ENCODE measurements at regions not wholly inside any gene's neighbourhood (a gene's known extent, or its start where the extent isn't known, plus 50 kb on each side); places are given as distances from the start of the nearest gene placed in this dataset.

DNA sequence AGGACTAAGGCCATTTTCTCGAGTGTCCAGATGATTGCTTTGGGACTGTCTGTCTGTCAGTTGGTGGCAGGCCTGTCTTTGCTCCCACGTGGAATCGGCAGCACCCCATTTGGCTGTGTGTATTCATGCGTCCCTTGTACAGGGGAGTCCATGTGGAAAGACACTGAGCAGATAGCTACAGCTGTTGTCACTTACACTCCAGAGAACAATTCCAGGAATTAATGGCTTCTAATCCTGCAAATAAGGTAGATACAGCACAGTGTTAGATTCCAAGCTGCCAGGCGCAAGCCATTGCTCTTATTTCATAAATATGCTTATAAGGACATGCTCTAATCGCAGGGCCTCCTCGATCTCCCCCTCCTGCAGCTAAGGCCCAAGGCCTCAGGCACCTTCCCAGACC lies 208.8 kb downstream of the VRK1 start:
- H3K27ac ChIP-seq = no peak overlapping the region
- no peaks in the 10 kb centered on the region for H3K36me3 ChIP-seq
- H3K4me1 ChIP-seq = no peaks in the 10 kb centered on the region
- DNase-seq = no peak
- TF ChIP-seq CTCF (IDR thresholded peaks at IDR 0.05) = no peak
- no peaks in the 10 kb centered on the region for H3K27me3 ChIP-seq
- no peak overlapping the region for H3K4me3 ChIP-seq
- no peaks in the 10 kb centered on the region for H3K9me3 ChIP-seq
- intact Hi-C loops (cut with DNase I; ENCODE audit: low total_unique reads) = no loop called here

DNA sequence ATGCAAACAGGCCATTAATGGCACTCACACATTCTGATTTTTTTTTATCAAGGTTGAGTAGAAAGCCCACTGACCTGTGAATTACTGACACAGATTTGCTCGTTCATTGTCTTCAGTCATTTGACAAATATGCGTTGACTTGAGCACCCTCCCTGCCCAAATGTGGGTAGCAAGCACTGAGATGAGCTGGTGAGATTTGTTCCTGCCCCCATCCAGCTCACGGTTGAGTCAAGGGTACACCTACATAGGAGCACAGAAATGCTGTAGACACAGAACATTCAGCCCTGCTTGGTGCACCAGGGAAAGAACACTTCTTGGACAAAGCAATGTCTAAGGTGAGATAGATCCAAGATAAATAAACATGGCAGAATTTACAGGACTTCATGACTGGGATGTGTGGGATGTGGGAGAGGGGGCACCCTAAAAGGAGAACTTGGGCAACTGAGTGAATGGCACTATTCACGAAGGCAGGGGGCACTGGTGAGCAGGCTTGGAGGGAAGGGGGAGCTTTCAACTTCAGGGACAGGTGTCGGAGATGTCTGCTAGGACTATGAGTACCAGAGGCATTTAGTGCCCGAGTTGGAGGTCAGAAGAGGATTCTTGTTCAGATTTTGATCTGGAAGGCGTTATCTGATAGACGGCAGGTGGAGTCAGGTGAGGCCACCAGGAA lies 213.4 kb downstream of the VRK1 start:
- Histone ChIP-seq H3K27me3 (no peaks in the 10 kb centered on the region), H3K4me1 (no peaks in the 10 kb centered on the region), H3K36me3 (no peaks in the 10 kb centered on the region), H3K4me3 (no peak overlapping the region), H3K9me3 (no peaks in the 10 kb centered on the region), H3K27ac (no peak overlapping the region)
- TF ChIP-seq CTCF (IDR thresholded peaks at IDR 0.05) = no peak
- DNase-seq = no peak
- intact Hi-C loops (cut with DNase I; ENCODE audit: low total_unique reads) = no loop called here

DNA sequence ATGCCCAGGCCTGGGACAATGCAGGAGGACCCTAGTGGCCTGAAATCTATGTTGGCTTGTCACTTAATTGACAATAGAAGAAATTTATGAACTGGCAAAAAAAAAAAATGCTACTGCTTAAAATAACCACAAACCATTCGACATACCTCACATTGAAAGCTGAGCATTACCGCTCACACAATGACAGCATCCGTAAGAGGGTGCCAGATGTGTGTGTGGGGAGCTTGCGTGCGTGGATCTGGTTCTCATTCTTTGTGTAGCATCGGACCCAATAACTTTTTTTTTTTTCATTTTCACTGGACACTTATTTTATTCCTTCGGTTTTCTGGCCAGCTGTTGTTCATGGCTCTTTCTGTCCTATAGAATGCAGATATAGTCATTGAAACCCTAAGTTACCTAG lies 216.7 kb downstream of the VRK1 start:
- Histone ChIP-seq H3K4me1 (no peaks in the 10 kb centered on the region), H3K27me3 (no peaks in the 10 kb centered on the region), H3K36me3 (no peaks in the 10 kb centered on the region), H3K27ac (no peak overlapping the region), H3K4me3 (no peak overlapping the region), H3K9me3 (no peaks in the 10 kb centered on the region)
- TF ChIP-seq CTCF (IDR thresholded peaks at IDR 0.05) = no peak
- no peak for DNase-seq
- intact Hi-C loops (cut with DNase I; ENCODE audit: low total_unique reads) = no loop called here

DNA sequence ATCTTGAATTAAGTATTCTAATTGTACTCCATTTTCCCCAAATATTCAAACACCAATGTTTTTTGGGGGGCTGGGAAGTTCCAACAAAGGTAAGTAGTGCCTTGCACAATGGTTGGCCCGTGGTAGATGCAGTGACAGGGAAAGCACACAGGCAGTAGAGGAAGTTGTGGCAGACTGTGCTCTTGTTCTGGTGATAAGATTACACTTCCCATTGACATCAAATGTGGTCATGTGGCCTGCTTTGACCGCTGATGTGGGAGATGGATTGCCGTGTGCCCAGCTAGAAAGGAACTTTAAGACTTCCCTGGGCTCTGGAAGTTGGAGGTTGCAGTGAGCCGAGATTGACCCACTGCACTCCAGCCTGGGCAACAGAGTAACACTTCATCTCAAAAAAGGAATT lies 223.8 kb downstream of the VRK1 start:
- Histone ChIP-seq H3K36me3 (no peaks in the 10 kb centered on the region), H3K4me1 (no peaks in the 10 kb centered on the region), H3K9me3 (no peaks in the 10 kb centered on the region), H3K4me3 (no peak overlapping the region), H3K27ac (no peak overlapping the region), H3K27me3 (peaks cover 0 to 3% of the 10 kb centered on the region in 2 donors)
- TF ChIP-seq CTCF (IDR thresholded peaks at IDR 0.05) = no peak
- intact Hi-C loops (cut with DNase I; ENCODE audit: low total_unique reads) = no loop called here
- no peak for DNase-seq

- Histone ChIP-seq H3K4me3 (no peak overlapping the region), H3K27ac (no peak overlapping the region), H3K4me1 (no peaks in the 10 kb centered on the region), H3K27me3 (peaks cover 0 to 3% of the 10 kb centered on the region in 2 donors), H3K9me3 (no peaks in the 10 kb centered on the region), H3K36me3 (no peaks in the 10 kb centered on the region)
- TF ChIP-seq CTCF (IDR thresholded peaks at IDR 0.05) = no peak
- DNase-seq = no peak
- intact Hi-C loops (cut with DNase I; ENCODE audit: low total_unique reads) = no loop called here
These were observed 224.5 kb downstream of the VRK1 start for GRCh38 chr14:97021571-97022168.
